ENCODE measurements at regions not wholly inside any gene's neighbourhood (a gene's known extent, or its start where the extent isn't known, plus 50 kb on each side); places are given as distances from the start of the nearest gene placed in this dataset.
"Not testable (repeated sequence)": the region's sequence is repeated elsewhere in the genome, so short reads cannot be mapped to it uniquely, and the experiment has no call there.

- not testable (repeated sequence) for H3K9me3 ChIP-seq (replicated peaks); H3K4me3 ChIP-seq; H3K4me1 ChIP-seq; H3K36me3 ChIP-seq; H3K27ac ChIP-seq; H3K27me3 ChIP-seq
- DNase-seq, result peak; percentile 5 to 50
These were observed 70.7 kb upstream of the HUWE1 start for GRCh38 chrX:53757181-53757580.

DNA sequence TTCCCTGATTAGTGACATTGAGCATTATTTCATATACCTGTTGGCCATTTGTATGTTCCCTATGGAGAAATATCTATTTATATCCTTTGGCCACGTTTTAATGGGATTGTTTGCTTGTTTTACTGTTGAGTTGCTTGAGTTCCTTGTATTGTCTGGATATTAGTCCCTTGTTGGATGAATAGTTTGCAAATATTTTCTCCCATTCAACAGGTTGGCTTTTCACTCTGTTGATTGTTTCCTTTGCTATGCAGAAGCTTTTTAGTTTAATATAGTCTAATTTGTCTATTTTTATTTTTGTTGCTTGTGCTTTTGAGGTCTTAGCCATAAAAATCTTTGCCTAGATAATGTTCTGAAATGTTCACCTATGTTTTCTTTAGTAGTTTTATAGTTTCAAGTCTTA is 60.2 kb upstream of the HUWE1 start:
- no peak overlapping the region for H3K4me3 ChIP-seq
- no peaks in the 10 kb centered on the region for H3K27me3 ChIP-seq
- H3K36me3 ChIP-seq, result no peaks in the 10 kb centered on the region
- no peak overlapping the region for H3K27ac ChIP-seq
- H3K9me3 ChIP-seq (replicated peaks), result no peaks in the 10 kb centered on the region
- no peaks in the 10 kb centered on the region for H3K4me1 ChIP-seq
- no peak for DNase-seq

DNA sequence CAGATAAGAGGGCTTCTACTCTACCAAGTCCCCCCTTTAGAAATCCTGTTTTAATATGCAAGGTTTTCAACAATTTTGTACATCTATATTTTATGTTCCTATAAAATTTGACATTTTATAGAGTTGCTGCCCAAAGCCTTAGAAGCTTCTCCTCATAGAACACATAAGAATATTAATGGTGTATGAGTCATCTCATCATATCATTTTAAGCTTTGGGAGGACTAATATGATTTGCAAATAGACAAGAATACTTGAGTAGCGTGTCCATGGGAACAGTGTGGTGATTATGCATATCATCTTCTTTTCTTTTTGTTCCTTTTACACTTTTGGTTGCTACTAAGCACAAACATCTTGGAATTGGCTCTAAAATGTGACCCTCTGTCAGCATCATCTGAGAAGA is 56.7 kb upstream of the HUWE1 start:
- no peaks in the 10 kb centered on the region for H3K9me3 ChIP-seq (replicated peaks)

GRCh38 chrX:53738370-53738906 is 51.9 kb upstream of the HUWE1 start:
- no peaks in the 10 kb centered on the region for H3K9me3 ChIP-seq (replicated peaks)
- no peaks in the 10 kb centered on the region for H3K36me3 ChIP-seq
- no peak for DNase-seq
- no peak overlapping the region for H3K4me3 ChIP-seq
- no peaks in the 10 kb centered on the region for H3K27me3 ChIP-seq
- H3K4me1 ChIP-seq, result no peaks in the 10 kb centered on the region
- no peak overlapping the region for H3K27ac ChIP-seq

More for the DNA sequence above, 56.7 kb upstream of the HUWE1 start:
- Histone ChIP-seq H3K4me3 (no peak overlapping the region), H3K27ac (no peak overlapping the region), H3K36me3 (no peaks in the 10 kb centered on the region), H3K4me1 (no peaks in the 10 kb centered on the region), H3K27me3 (no peaks in the 10 kb centered on the region)
- no peak for DNase-seq
